ENCODE measurements at regions not wholly inside any gene's neighbourhood (a gene's known extent, or its start where the extent isn't known, plus 50 kb on each side); places are given as distances from the start of the nearest gene placed in this dataset.

- TF ChIP-seq CTCF (IDR thresholded peaks at IDR 0.05), result no peak
- no peak for TF ChIP-seq ZFX (IDR thresholded peaks at IDR 0.05; ENCODE audit: borderline replicate concordance)
Measured at GRCh38 chr7:97405835-97406234, 288.3 kb downstream of the SDHAF3 start.
